ENCODE measurements at regions not wholly inside any gene's neighbourhood (a gene's known extent, or its start where the extent isn't known, plus 50 kb on each side); places are given as distances from the start of the nearest gene placed in this dataset.

GRCh38 chr2:238696786-238697185 lies 151.1 kb upstream of the TWIST2 start:
- Histone ChIP-seq H3K4me3 (no peak overlapping the region), H3K27me3 (no peaks in the 10 kb centered on the region), H3K36me3 (no peaks in the 10 kb centered on the region), H3K27ac (no peak overlapping the region), H3K4me1 (peaks cover 0 to 22% (median 9%) of the 10 kb centered on the region in 3 donors), H3K9me3 (no peaks in the 10 kb centered on the region)
- 87 to 93% methylated on average over 3 of the region's 3 CpGs for WGBS, 2 donors (ENCODE audit: low coverage in 1 of 2)
- ATAC-seq = no peak
- TF ChIP-seq POLR2A (IDR thresholded peaks at IDR 0.05) (no peak), EP300 (IDR thresholded peaks at IDR 0.05) (no peak), POLR2AphosphoS5 (IDR thresholded peaks at IDR 0.05) (no peak)
- TF ChIP-seq, protein P1, sequence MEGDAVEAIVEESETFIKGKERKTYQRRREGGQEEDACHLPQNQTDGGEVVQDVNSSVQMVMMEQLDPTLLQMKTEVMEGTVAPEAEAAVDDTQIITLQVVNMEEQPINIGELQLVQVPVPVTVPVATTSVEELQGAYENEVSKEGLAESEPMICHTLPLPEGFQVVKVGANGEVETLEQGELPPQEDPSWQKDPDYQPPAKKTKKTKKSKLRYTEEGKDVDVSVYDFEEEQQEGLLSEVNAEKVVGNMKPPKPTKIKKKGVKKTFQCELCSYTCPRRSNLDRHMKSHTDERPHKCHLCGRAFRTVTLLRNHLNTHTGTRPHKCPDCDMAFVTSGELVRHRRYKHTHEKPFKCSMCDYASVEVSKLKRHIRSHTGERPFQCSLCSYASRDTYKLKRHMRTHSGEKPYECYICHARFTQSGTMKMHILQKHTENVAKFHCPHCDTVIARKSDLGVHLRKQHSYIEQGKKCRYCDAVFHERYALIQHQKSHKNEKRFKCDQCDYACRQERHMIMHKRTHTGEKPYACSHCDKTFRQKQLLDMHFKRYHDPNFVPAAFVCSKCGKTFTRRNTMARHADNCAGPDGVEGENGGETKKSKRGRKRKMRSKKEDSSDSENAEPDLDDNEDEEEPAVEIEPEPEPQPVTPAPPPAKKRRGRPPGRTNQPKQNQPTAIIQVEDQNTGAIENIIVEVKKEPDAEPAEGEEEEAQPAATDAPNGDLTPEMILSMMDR (IDR thresholded peaks at IDR 0.05) = no peak

DNA sequence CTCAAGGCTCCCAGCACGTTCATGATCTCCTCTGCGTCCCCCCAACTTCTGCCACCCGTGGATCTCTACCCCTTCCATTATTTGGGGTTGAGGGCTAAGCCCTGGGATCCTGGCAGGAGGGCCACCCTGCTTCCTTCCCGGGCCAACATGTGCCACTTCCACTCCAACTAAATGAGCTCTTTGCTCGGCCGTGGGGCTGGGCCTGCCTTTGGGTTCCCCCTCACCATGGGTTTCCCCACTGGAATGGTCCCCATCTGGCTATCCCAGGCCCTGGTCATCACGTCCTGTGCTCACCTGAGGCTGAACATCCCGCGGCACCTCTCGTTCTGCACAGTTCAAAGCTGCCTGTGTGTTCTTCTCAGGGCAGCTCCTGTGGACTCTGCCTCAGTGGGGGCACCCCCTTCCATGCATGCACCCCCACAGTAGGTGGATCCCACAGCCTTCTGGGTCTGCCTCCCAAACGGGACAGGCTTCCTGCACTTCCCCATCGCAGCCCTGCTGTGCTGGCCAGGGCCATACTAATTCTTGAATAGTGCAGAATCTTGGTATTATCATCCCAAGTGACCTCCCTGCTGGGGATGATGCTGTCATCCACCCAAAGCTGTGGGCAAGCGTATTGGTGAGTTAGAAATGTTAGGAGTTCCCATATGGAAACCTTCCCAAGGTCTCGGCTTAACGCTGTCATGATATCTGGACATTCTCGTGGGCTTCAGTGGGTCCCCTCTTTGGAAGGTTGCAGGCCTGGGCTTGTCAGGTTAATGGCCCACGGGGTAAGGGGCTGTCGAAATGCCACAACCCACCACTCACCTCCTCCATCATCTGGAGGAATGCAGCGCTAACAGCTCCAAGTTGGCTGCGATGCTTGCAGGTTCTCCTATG lies 150.5 kb upstream of the TWIST2 start:
- H3K4me1 ChIP-seq = peaks cover 0 to 22% (median 9%) of the 10 kb centered on the region in 3 donors

DNA sequence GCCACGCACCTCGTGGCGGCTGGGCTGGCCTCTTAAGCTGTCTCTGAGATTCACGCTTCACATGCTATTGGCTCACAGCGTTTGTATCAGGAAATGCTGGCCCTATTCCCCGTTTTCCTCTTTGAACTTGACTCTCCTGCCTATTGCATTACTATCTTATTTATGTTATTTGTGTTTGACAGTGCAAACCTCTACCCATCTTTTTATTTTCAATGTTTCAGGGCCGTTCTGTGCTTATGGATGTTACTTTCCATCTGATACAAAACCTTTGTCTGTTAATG lies 149.9 kb upstream of the TWIST2 start:
- 42 to 51% methylated on average over 5 to 7 of the region's 7 CpGs for WGBS, 2 donors (ENCODE audit: low coverage in 1 of 2)
- H3K27ac ChIP-seq = peak overlapping the region in 1 of 4 donors; percentile 43

More for the DNA sequence above, 150.5 kb upstream of the TWIST2 start:
- TF ChIP-seq POLR2AphosphoS5 (IDR thresholded peaks at IDR 0.05) (no peak), EP300 (IDR thresholded peaks at IDR 0.05) (no peak), POLR2A (IDR thresholded peaks at IDR 0.05) (no peak)
- TF ChIP-seq, protein P1 (IDR thresholded peaks at IDR 0.05) = no peak
- no peak for ATAC-seq
- WGBS, 2 donors (ENCODE audit: low coverage in 1 of 2) = 53 to 70% methylated on average over 6 to 12 of the region's 20 CpGs
- no peaks in the 10 kb centered on the region for H3K27me3 ChIP-seq
- H3K36me3 ChIP-seq = no peaks in the 10 kb centered on the region
- H3K9me3 ChIP-seq = no peaks in the 10 kb centered on the region
- no peak overlapping the region for H3K4me3 ChIP-seq
- H3K27ac ChIP-seq = peak overlapping the region in 1 of 4 donors; percentile 43

GRCh38 chr2:238698451-238699306 lies 149.2 kb upstream of the TWIST2 start:
- no peaks in the 10 kb centered on the region for H3K9me3 ChIP-seq
- no peak for ATAC-seq
- 65 to 72% methylated on average over 6 to 7 of the region's 20 CpGs for WGBS, 2 donors (ENCODE audit: low coverage in 1 of 2)
- H3K4me1 ChIP-seq = peaks cover 0 to 22% (median 9%) of the 10 kb centered on the region in 3 donors
- H3K4me3 ChIP-seq = no peak overlapping the region
- no peaks in the 10 kb centered on the region for H3K27me3 ChIP-seq
- TF ChIP-seq EP300 (IDR thresholded peaks at IDR 0.05) (no peak), POLR2A (IDR thresholded peaks at IDR 0.05) (no peak), POLR2AphosphoS5 (IDR thresholded peaks at IDR 0.05) (no peak)
- TF ChIP-seq, protein P1 (IDR thresholded peaks at IDR 0.05) = no peak
- H3K36me3 ChIP-seq = no peaks in the 10 kb centered on the region
- H3K27ac ChIP-seq = peak overlapping the region in 2 of 4 donors; percentile 24 to 44

More for the DNA sequence above, 149.9 kb upstream of the TWIST2 start:
- no peaks in the 10 kb centered on the region for H3K9me3 ChIP-seq
- H3K27me3 ChIP-seq = no peaks in the 10 kb centered on the region
- no peak overlapping the region for H3K4me3 ChIP-seq
- TF ChIP-seq EP300 (IDR thresholded peaks at IDR 0.05) = no peak
- TF ChIP-seq POLR2AphosphoS5 (IDR thresholded peaks at IDR 0.05) = no peak
- TF ChIP-seq POLR2A (IDR thresholded peaks at IDR 0.05) = no peak
- TF ChIP-seq, protein P1 (IDR thresholded peaks at IDR 0.05) = no peak
- no peaks in the 10 kb centered on the region for H3K36me3 ChIP-seq
- ATAC-seq = no peak
- H3K4me1 ChIP-seq = peaks cover 0 to 22% (median 9%) of the 10 kb centered on the region in 3 donors

Data from gastroesophageal sphincter (tissue), 4 donors.